H9 (cell line): ENCODE measurements at regions not wholly inside any gene's neighbourhood (a gene's known extent, or its start where the extent isn't known, plus 50 kb on each side); places are given as distances from the start of the nearest gene placed in this dataset.

Source experiments
- DNase-seq: peaks from one replicate; pipeline ENCODE4 v3.0.0-alpha.2; 2017
- H2AFZ ChIP-seq: one replicate; pipeline ENCODE4 v1.6.1; 2013; ENCODE audit warnings: mild to moderate bottlenecking, low read length, control low read depth, moderate library complexity
- H2AK5ac ChIP-seq: 2 replicates; pipeline ENCODE4 v1.6.1; 2013; ENCODE audit warnings: low read length, control low read depth, mixed read lengths; ENCODE audit not compliant: insufficient read length
- H2BK120ac ChIP-seq: one replicate; pipeline ENCODE4 v1.6.1; 2013; ENCODE audit warnings: low read depth, mild to moderate bottlenecking, low read length, control low read depth, inconsistent platforms; ENCODE audit not compliant: poor library complexity, severe bottlenecking
- H2BK12ac ChIP-seq: 2 replicates; pipeline ENCODE4 v1.6.1; 2013; ENCODE audit warnings: low read length, control low read depth, mixed read lengths, low read depth; ENCODE audit not compliant: insufficient read length
- H2BK15ac ChIP-seq: 2 replicates; pipeline ENCODE4 v1.6.1; 2013; ENCODE audit warnings: low read depth, low read length, control low read depth
- H2BK20ac ChIP-seq: one replicate; pipeline ENCODE4 v1.6.1; 2013; ENCODE audit warnings: low read depth, mild to moderate bottlenecking, low read length, control low read depth, inconsistent platforms; ENCODE audit not compliant: poor library complexity, severe bottlenecking
- H2BK5ac ChIP-seq: 2 replicates; pipeline ENCODE4 v1.6.1; 2013; ENCODE audit warnings: low read length, control low read depth, mixed read lengths; ENCODE audit not compliant: insufficient read length
- H3K14ac ChIP-seq: 2 replicates; pipeline ENCODE4 v1.6.1; 2013; ENCODE audit warnings: low read length, control low read depth; ENCODE audit not compliant: insufficient read depth
- H3K18ac ChIP-seq: 2 replicates; pipeline ENCODE4 v1.6.1; 2013; ENCODE audit warnings: low read depth, mild to moderate bottlenecking, mixed read lengths, low read length, control low read depth; ENCODE audit not compliant: insufficient read length
- H3K23ac ChIP-seq: 2 replicates; pipeline ENCODE4 v1.6.1; 2013; ENCODE audit warnings: low read length, control low read depth, mixed read lengths, low read depth; ENCODE audit not compliant: insufficient read length
- H3K23me2 ChIP-seq: 2 replicates; pipeline ENCODE4 v1.6.1; 2013; ENCODE audit warnings: low read depth, mild to moderate bottlenecking, mixed read lengths, low read length, control low read depth; ENCODE audit not compliant: insufficient read length, poor library complexity, severe bottlenecking
- H3K27ac ChIP-seq: 2 replicates; pipeline ENCODE4 v1.5.1; 2013; ENCODE audit warnings: low read length, control low read depth, mixed read lengths, low read depth; ENCODE audit not compliant: insufficient read length
- H3K27me3 ChIP-seq: 2 replicates; pipeline ENCODE4 v1.6.1; 2013; ENCODE audit warnings: low read length, control low read depth, inconsistent platforms; ENCODE audit not compliant: insufficient read depth
- H3K4ac ChIP-seq: 2 replicates; pipeline ENCODE4 v1.6.1; 2013; ENCODE audit warnings: low read depth, mild to moderate bottlenecking, control low read depth, inconsistent platforms, low read length, moderate library complexity
- H3K4me1 ChIP-seq: 2 replicates; pipeline ENCODE4 v1.6.1; 2013; ENCODE audit warnings: low read length, control low read depth, inconsistent platforms; ENCODE audit not compliant: insufficient read depth
- H3K4me2 ChIP-seq: 2 replicates; pipeline ENCODE4 v1.6.1; 2013; ENCODE audit warnings: low read length, control low read depth, mixed read lengths; ENCODE audit not compliant: insufficient read length, insufficient read depth
- H3K56ac ChIP-seq: 2 replicates; pipeline ENCODE4 v1.6.1; 2013; ENCODE audit warnings: low read depth, mild to moderate bottlenecking, mixed read lengths, low read length, control low read depth; ENCODE audit not compliant: insufficient read length
- H3K79me1 ChIP-seq: 2 replicates; pipeline ENCODE4 v1.6.1; 2013; ENCODE audit warnings: low read depth, mild to moderate bottlenecking, moderate library complexity, low read length, control low read depth, inconsistent platforms; ENCODE audit not compliant: insufficient read depth, poor library complexity, severe bottlenecking
- H3K79me2 ChIP-seq: 2 replicates; pipeline ENCODE4 v1.6.1; 2013; ENCODE audit warnings: low read length, control low read depth, inconsistent platforms; ENCODE audit not compliant: insufficient read depth
- H3K9ac ChIP-seq: 2 replicates; pipeline ENCODE4 v1.6.1; 2013; ENCODE audit warnings: low read length, control low read depth, mixed read lengths; ENCODE audit not compliant: insufficient read length; ENCODE audit errors: extremely low read depth
- H3K9me3 ChIP-seq: one replicate; pipeline ENCODE4 v1.6.1; 2013; ENCODE audit warnings: low read depth, low read length, inconsistent platforms; ENCODE audit not compliant: control insufficient read depth
- H3T11ph ChIP-seq: one replicate; pipeline ENCODE4 v1.6.1; 2013; ENCODE audit warnings: mild to moderate bottlenecking, low read length, control low read depth, inconsistent platforms
- H4K20me1 ChIP-seq: one replicate; pipeline ENCODE4 v1.6.1; 2013; ENCODE audit not compliant: control insufficient read depth, insufficient read length, insufficient read depth
- H4K5ac ChIP-seq: 2 replicates; pipeline ENCODE4 v1.6.1; 2013; ENCODE audit warnings: low read depth, mild to moderate bottlenecking, mixed read lengths, low read length, control low read depth; ENCODE audit not compliant: insufficient read length
- H4K8ac ChIP-seq: replicated peaks from 2 replicates; pipeline ENCODE4 v1.6.1; 2013; ENCODE audit warnings: low read length, control low read depth, mixed read lengths, low read depth; ENCODE audit not compliant: insufficient read length
- H4K91ac ChIP-seq: 2 replicates; pipeline ENCODE4 v1.6.1; 2013; ENCODE audit warnings: low read depth, mild to moderate bottlenecking, moderate library complexity, mixed read lengths, low read length, control low read depth; ENCODE audit not compliant: insufficient read length
- H3K27ac Mint-ChIP-seq, 3 experiments: 2 replicates in 2 of 3; 3 replicates in 1 of 3; pipeline ENCODE4 v1.8.0; 2020 to 2021; ENCODE audit warnings: mixed read lengths in 3 of 3, mild to moderate bottlenecking in 1 of 3, moderate library complexity in 1 of 3
- H3K27me3 Mint-ChIP-seq: 2 replicates; pipeline ENCODE4 v1.8.0; 2021; ENCODE audit warnings: low read depth, mild to moderate bottlenecking, moderate library complexity, mixed read lengths
- H3K36me3 Mint-ChIP-seq, 3 experiments: 2 replicates in 2 of 3; 3 replicates in 1 of 3; pipeline ENCODE4 v1.8.0; 2020 to 2021; ENCODE audit warnings: low read depth in 3 of 3, mixed read lengths in 3 of 3; ENCODE audit not compliant: insufficient read depth in 1 of 3
- H3K4me1 Mint-ChIP-seq, 2 experiments: 2 replicates each; pipeline ENCODE4 v1.8.0; 2020; ENCODE audit warnings: mixed read lengths in 2 of 2
- H3K4me3 Mint-ChIP-seq, 2 experiments: 2 replicates in 1 of 2; 3 replicates in 1 of 2; pipeline ENCODE4 v1.8.0; 2020 to 2021; ENCODE audit warnings: mild to moderate bottlenecking in 2 of 2, mixed read lengths in 2 of 2, moderate library complexity in 1 of 2
- H3K9me3 Mint-ChIP-seq, 2 experiments: 2 replicates in 1 of 2; 3 replicates in 1 of 2; pipeline ENCODE4 v1.8.0; 2020; ENCODE audit warnings: mild to moderate bottlenecking in 2 of 2, mixed read lengths in 2 of 2, moderate library complexity in 1 of 2
- WGBS: extraction: QIAGEN DNeasy Blood & Tissue Kit; methylation state at CpG from one replicate; pipeline ENCODE4 v1.1.7; 2013; ENCODE audit warnings: missing lambda C conversion rate, low lambda C conversion rate, mixed read lengths; ENCODE audit not compliant: insufficient read length; ENCODE audit errors: extremely low coverage; 5-methylcytosine and 5-hydroxymethylcytosine counted together
- TF ChIP-seq, protein P1 (sequence below): fragments of 200-600 bp; sonication (generic); conservative IDR thresholded peaks from 3 replicates; pipeline ENCODE4 v1.8.0; 2021; ENCODE audit warnings: antibody characterized with exemption, mild to moderate bottlenecking

DNA sequence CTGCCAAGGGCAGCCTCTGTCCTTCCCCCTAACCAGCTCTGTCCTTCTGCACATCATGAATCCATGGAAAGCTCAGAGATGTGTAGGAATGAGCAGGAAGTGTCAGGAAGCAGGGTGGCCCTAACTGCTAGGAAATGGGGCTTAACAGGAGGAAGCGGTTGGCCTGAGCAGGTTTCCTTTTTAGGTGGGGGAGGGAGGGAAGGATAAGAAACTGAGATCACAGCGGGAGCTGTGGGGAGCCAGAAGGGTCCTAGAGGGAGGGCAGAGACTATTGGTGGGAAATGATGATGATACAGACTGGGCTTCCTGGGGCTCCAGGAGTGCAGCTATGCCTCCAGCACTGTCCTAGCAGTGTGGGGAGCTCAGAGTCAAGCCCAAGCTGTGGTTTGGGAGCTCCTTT is 182.0 kb downstream of the SH3BP4 start:
- H3K4me2 ChIP-seq: no peak overlapping the region
- H3K79me2 ChIP-seq: no peaks in the 10 kb centered on the region
- H3K56ac ChIP-seq: no peak overlapping the region
- Mint-ChIP-seq H3K27me3 (peaks cover 79% of the 10 kb centered on the region), H3K9me3 (peaks cover 0 to 3% of the 10 kb centered on the region in 2 experiments; a peak in 1 of 5 replicates), H3K27ac (no peak overlapping the region), H3K36me3 (no peaks in the 10 kb centered on the region), H3K4me1 (peaks cover 0 to 4% of the 10 kb centered on the region in 2 experiments; a peak in 1 of 4 replicates), H3K4me3 (no peak overlapping the region)
- no peak overlapping the region for H2BK120ac ChIP-seq
- DNase-seq: no peak
- no peak overlapping the region for H3K27ac ChIP-seq
- no peak overlapping the region for H3T11ph ChIP-seq
- H3K27me3 ChIP-seq: no peaks in the 10 kb centered on the region; the same call in 1 of the 2 replicates
- no peak overlapping the region for H2AFZ ChIP-seq
- H3K79me1 ChIP-seq: no peaks in the 10 kb centered on the region
- H4K5ac ChIP-seq: no peak overlapping the region
- peaks cover 2% of the 10 kb centered on the region for H4K20me1 ChIP-seq
- no peak overlapping the region for H2BK15ac ChIP-seq
- no peak overlapping the region for H2BK12ac ChIP-seq
- no peak overlapping the region for H3K18ac ChIP-seq
- TF ChIP-seq, protein P1, sequence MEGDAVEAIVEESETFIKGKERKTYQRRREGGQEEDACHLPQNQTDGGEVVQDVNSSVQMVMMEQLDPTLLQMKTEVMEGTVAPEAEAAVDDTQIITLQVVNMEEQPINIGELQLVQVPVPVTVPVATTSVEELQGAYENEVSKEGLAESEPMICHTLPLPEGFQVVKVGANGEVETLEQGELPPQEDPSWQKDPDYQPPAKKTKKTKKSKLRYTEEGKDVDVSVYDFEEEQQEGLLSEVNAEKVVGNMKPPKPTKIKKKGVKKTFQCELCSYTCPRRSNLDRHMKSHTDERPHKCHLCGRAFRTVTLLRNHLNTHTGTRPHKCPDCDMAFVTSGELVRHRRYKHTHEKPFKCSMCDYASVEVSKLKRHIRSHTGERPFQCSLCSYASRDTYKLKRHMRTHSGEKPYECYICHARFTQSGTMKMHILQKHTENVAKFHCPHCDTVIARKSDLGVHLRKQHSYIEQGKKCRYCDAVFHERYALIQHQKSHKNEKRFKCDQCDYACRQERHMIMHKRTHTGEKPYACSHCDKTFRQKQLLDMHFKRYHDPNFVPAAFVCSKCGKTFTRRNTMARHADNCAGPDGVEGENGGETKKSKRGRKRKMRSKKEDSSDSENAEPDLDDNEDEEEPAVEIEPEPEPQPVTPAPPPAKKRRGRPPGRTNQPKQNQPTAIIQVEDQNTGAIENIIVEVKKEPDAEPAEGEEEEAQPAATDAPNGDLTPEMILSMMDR: no peak
- no peak overlapping the region for H2AK5ac ChIP-seq
- H3K23ac ChIP-seq: no peak overlapping the region
- no peak overlapping the region for H2BK20ac ChIP-seq
- no peak overlapping the region; the same call in 1 of the 2 replicates for H3K14ac ChIP-seq
- no CpG with 5 or more reads among the region's 2 CpGs for WGBS
- H4K91ac ChIP-seq: no peak overlapping the region
- H4K8ac ChIP-seq: no peak overlapping the region
- no peaks in the 10 kb centered on the region for H3K4me1 ChIP-seq
- no peaks in the 10 kb centered on the region for H3K23me2 ChIP-seq
- no peak overlapping the region for H2BK5ac ChIP-seq
- no peak overlapping the region for H3K4ac ChIP-seq
- H3K9ac ChIP-seq: no peak overlapping the region
- no peaks in the 10 kb centered on the region for H3K9me3 ChIP-seq
